NB4 (cell line): ENCODE measurements at regions not wholly inside any gene's neighbourhood (a gene's known extent, or its start where the extent isn't known, plus 50 kb on each side); places are given as distances from the start of the nearest gene placed in this dataset.

Experiments used
- POLR2A ChIP-seq: IDR thresholded peaks from 2 replicates; pipeline ENCODE4 v1.6.1; 2011; ENCODE audit warnings: mild to moderate bottlenecking; ENCODE audit not compliant: insufficient read length; ENCODE audit errors: extremely low read depth
- TF ChIP-seq, protein P1 (sequence below): IDR thresholded peaks from one replicate; pipeline ENCODE4 v1.5.1; 2012; ENCODE audit warnings: low read depth, low read length

DNA sequence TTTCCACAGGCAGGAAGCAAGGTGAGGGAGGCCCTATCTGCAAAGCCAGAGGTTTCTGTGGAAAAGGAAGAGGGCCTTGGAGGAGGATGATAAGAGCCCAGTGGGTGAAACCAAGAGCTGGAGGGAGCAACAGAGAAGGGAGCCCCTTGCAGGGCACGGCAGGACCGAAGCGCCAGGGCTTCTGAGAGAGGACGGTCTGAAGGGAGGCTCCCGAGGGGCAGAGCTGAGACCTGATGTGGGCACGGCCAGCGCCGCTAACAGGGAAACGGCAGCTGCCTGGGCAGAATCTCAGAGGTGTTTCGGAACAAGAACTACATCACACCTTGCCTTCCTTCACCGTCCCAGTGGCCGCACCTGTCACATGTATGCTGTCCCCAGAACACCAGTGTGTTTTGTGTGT lies 144.3 kb upstream of the ADARB2 start:
- TF ChIP-seq, protein P1, sequence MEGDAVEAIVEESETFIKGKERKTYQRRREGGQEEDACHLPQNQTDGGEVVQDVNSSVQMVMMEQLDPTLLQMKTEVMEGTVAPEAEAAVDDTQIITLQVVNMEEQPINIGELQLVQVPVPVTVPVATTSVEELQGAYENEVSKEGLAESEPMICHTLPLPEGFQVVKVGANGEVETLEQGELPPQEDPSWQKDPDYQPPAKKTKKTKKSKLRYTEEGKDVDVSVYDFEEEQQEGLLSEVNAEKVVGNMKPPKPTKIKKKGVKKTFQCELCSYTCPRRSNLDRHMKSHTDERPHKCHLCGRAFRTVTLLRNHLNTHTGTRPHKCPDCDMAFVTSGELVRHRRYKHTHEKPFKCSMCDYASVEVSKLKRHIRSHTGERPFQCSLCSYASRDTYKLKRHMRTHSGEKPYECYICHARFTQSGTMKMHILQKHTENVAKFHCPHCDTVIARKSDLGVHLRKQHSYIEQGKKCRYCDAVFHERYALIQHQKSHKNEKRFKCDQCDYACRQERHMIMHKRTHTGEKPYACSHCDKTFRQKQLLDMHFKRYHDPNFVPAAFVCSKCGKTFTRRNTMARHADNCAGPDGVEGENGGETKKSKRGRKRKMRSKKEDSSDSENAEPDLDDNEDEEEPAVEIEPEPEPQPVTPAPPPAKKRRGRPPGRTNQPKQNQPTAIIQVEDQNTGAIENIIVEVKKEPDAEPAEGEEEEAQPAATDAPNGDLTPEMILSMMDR: no peak
- TF ChIP-seq POLR2A: no peak
